RWPE2 (cell line): ENCODE measurements at regions not wholly inside any gene's neighbourhood (a gene's known extent, or its start where the extent isn't known, plus 50 kb on each side); places are given as distances from the start of the nearest gene placed in this dataset.

Experiments used
- ATAC-seq: fragments of 200-7000 bp; cut with Tn5 transposase; 3 replicates; pipeline ENCODE4 v1.9.1; 2021; ENCODE audit warnings: low read depth
- DNase-seq: peaks from one replicate; pipeline ENCODE4 v3.0.0-alpha.2; 2020; ENCODE audit warnings: low spot score
- H3K27ac ChIP-seq: fragments of 450-650 bp; 2 replicates; pipeline ENCODE4 v1.5.1; 2017; ENCODE audit warnings: mild to moderate bottlenecking; ENCODE audit not compliant: poor library complexity, severe bottlenecking
- H3K27me3 ChIP-seq: fragments of 250-450 bp; sonication (Bioruptor Pico); 2 replicates; pipeline ENCODE4 v1.5.1; 2021; ENCODE audit warnings: mild to moderate bottlenecking, moderate library complexity; ENCODE audit not compliant: insufficient read depth, poor library complexity, severe bottlenecking
- H3K36me3 ChIP-seq: fragments of 250-450 bp; sonication (Bioruptor Pico); 2 replicates; pipeline ENCODE4 v1.5.1; 2020; ENCODE audit warnings: low read depth, mild to moderate bottlenecking, moderate library complexity
- H3K4me1 ChIP-seq: fragments of 250-450 bp; sonication (Bioruptor Pico); 2 replicates; pipeline ENCODE4 v1.5.1; 2021; ENCODE audit warnings: mild to moderate bottlenecking, moderate library complexity; ENCODE audit not compliant: insufficient read depth, poor library complexity, severe bottlenecking
- H3K4me3 ChIP-seq: fragments of 250-450 bp; sonication (Bioruptor Pico); 2 replicates; pipeline ENCODE4 v1.5.1; 2021; ENCODE audit warnings: mild to moderate bottlenecking, moderate library complexity; ENCODE audit not compliant: severe bottlenecking
- H3K9me3 ChIP-seq: fragments of 250-450 bp; sonication (Bioruptor Pico); 2 replicates; pipeline ENCODE4 v1.5.1; 2021; ENCODE audit warnings: mild to moderate bottlenecking, moderate library complexity; ENCODE audit not compliant: severe bottlenecking
- TF ChIP-seq, protein P1 (sequence below): fragments of 450-650 bp; IDR thresholded peaks from one replicate; pipeline ENCODE4 v1.5.1; 2017; ENCODE audit warnings: mild to moderate bottlenecking, moderate library complexity; ENCODE audit not compliant: poor library complexity, severe bottlenecking

GRCh38 chr1:80929868-80930508 lies 870.7 kb upstream of the ADGRL2 start:
- Histone ChIP-seq H3K9me3 (peaks cover 3% of the 10 kb centered on the region), H3K4me1 (no peaks in the 10 kb centered on the region), H3K27ac (no peak overlapping the region), H3K27me3 (no peaks in the 10 kb centered on the region), H3K4me3 (no peak overlapping the region), H3K36me3 (no peaks in the 10 kb centered on the region)
- TF ChIP-seq, protein P1, sequence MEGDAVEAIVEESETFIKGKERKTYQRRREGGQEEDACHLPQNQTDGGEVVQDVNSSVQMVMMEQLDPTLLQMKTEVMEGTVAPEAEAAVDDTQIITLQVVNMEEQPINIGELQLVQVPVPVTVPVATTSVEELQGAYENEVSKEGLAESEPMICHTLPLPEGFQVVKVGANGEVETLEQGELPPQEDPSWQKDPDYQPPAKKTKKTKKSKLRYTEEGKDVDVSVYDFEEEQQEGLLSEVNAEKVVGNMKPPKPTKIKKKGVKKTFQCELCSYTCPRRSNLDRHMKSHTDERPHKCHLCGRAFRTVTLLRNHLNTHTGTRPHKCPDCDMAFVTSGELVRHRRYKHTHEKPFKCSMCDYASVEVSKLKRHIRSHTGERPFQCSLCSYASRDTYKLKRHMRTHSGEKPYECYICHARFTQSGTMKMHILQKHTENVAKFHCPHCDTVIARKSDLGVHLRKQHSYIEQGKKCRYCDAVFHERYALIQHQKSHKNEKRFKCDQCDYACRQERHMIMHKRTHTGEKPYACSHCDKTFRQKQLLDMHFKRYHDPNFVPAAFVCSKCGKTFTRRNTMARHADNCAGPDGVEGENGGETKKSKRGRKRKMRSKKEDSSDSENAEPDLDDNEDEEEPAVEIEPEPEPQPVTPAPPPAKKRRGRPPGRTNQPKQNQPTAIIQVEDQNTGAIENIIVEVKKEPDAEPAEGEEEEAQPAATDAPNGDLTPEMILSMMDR = no peak
- ATAC-seq (no peak), DNase-seq (no peak)

- Histone ChIP-seq H3K9me3 (peaks cover 3% of the 10 kb centered on the region), H3K4me3 (no peak overlapping the region), H3K4me1 (no peaks in the 10 kb centered on the region), H3K27me3 (no peaks in the 10 kb centered on the region), H3K36me3 (no peaks in the 10 kb centered on the region), H3K27ac (no peak overlapping the region)
- TF ChIP-seq, protein P1 = no peak
- ATAC-seq (no peak), DNase-seq (no peak)
Observed at GRCh38 chr1:80926531-80926930, 874.2 kb upstream of the ADGRL2 start.

DNA sequence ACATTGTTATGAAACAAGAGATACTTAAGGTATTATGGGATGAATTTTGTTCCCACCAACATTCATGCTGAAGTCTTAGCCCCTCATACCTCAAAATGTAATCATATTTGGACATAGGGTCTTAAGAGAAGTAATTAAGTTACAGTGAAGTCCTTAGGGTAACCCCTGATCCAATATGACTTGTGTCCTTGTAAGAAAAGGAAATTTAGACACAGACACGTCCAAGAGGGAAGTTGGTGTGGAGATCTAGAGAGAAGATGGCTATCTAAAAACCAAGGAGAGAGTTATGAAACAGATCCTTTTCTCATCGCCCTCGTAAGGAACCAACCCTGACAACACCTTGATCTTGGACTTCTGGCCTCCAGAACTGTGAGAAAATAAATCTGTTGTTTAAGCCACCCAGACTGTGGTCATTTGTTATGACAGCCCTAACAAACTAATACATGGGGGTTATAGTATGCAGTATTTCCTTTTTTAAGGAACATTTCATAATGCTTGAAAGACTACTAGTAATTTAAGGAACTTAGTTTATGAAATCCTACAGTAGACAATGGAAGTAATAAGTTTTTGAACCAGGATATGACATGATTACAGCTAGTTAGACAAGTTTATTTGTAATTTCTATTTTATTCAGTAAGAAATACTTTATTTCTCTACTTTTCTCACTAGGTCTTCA lies 875.5 kb upstream of the ADGRL2 start:
- ATAC-seq (no peak), DNase-seq (no peak)
- H3K4me1 ChIP-seq = no peaks in the 10 kb centered on the region
- H3K4me3 ChIP-seq = no peak overlapping the region
- TF ChIP-seq, protein P1 = no peak
- no peaks in the 10 kb centered on the region for H3K9me3 ChIP-seq
- no peaks in the 10 kb centered on the region for H3K27me3 ChIP-seq
- no peaks in the 10 kb centered on the region for H3K36me3 ChIP-seq
- no peak overlapping the region for H3K27ac ChIP-seq

- no peak for DNase-seq
- no peaks in the 10 kb centered on the region for H3K36me3 ChIP-seq
- TF ChIP-seq, protein P1 = no peak
- H3K9me3 ChIP-seq = no peaks in the 10 kb centered on the region
- no peaks in the 10 kb centered on the region for H3K27me3 ChIP-seq
- H3K4me1 ChIP-seq = no peaks in the 10 kb centered on the region
- H3K27ac ChIP-seq = no peak overlapping the region
- ATAC-seq = no peak
- H3K4me3 ChIP-seq = no peak overlapping the region
Observed at GRCh38 chr1:80924290-80924689, 876.4 kb upstream of the ADGRL2 start.

DNA sequence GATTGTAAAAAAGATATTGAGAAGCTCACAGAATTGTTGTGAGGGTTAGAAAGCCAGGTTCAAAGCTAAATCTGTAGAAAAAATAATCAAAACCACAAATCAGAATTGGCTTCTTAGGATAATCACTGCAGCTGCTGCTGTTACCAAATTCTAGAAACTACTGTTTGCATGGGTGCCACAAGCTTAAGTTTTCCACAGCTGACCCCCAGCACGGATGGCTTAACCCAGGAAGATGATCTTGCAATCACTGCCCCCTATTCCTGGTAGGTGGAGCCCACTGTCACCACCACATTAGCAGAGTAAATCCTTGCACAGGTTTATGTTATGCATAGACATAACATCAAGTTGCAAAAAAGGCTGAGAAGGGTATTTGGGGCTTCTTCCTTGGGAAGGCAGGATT lies 877.8 kb upstream of the ADGRL2 start:
- TF ChIP-seq, protein P1 = no peak
- Histone ChIP-seq H3K4me3 (no peak overlapping the region), H3K27me3 (no peaks in the 10 kb centered on the region), H3K9me3 (no peaks in the 10 kb centered on the region), H3K4me1 (no peaks in the 10 kb centered on the region), H3K27ac (no peak overlapping the region), H3K36me3 (no peaks in the 10 kb centered on the region)
- DNase-seq (no peak), ATAC-seq (no peak)
